Activated T-cell treated with anti-CD3 and anti-CD28 coated beads, Interleukin-2, amount 50 U/mL, for 48 hours (primary cell): ENCODE measurements at regions not wholly inside any gene's neighbourhood (a gene's known extent, or its start where the extent isn't known, plus 50 kb on each side); places are given as distances from the start of the nearest gene placed in this dataset.

Experiments used
- DNase-seq, 2 experiments: peaks; one replicate each; pipeline ENCODE4 v3.0.0-alpha.2; 2020

- DNase-seq: peak in 1 of 2 experiments; percentile 20
These were observed 55.9 kb upstream of the TMCC3 start for GRCh38 chr12:94706250-94706661.

- DNase-seq: no peak
These were observed 55.3 kb upstream of the TMCC3 start for GRCh38 chr12:94705676-94706075.

DNA sequence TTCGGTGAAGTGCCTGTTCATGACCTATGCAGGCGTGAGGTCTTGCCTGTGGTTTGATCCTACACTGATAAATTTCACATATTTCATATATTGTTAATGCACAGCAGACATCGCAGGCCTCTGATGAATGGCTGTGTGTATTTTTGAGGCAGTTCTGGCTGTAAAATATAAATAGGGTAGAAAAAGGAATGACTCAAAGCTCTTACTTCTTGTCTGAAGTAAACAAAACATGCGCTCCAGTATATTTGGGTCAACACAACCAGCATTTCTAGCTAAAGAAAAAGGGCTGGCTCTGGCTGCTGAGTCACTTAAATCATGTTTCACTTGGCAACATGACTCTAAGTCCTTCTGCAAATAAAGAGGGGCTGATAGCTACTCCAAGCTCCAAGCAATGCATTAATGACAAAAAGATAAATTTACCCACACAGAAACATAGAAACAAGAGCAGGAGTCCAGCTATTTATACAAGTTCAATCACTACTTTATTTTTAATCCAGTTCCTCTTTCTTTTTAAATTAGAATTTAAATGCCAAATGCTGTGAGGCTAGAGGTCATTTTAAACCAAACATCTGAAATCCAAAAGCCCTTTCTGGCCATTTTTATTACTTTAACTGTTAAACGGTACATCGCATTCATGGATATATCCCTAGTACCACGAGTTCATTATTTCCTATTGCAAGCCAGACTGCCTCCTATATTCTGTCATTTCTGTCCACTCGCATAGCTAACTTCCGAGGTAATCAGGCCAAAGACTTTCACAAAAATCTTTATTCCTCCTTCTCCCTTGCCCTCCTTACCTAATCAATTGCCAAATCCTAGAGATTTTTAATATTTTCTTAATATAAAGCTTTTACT, 54.3 kb upstream of the TMCC3 start:
- no peak for DNase-seq

DNA sequence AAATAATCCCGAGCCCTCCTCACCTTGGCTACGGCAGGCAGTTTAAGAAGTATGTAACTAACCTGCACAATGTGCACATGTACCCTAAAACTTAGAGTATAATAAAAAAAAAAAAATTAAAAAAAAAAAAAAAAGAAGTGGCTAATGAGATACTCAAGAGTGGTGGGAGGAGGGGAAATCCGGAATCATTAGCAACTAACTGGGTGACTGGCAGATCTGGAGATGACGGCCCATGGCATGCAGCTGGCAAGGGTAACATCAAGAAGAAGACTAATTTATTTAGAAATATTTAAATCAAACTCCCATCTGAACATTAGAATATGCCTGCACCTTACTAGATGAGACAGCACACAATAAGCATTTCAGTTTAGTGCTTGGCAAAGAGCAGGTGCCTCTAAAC, 52.3 kb upstream of the TMCC3 start:
- DNase-seq: no peak

- no peak for DNase-seq
These were observed 51.4 kb upstream of the TMCC3 start for GRCh38 chr12:94701711-94702110.

DNA sequence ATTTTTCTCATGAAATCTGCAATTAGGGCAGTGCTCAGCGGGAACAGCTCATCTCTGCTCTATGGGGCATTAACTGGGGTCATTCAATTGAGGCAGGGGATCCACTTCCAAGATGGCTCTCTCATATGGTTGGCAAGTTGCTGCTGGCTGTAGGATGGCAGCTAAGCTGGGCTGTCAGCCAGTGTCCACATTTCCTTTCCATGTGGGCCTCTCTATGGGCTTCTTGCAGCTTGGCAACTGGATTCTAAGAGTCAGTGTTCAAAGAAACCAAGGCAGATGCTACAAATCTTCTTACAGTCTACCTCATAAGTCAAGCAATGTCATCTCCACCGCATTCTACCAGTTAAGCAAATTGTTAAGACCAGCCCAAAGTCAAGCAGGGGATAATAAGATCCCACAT, 50.3 kb upstream of the TMCC3 start:
- DNase-seq: no peak
